ENCODE measurements at regions not wholly inside any gene's neighbourhood (a gene's known extent, or its start where the extent isn't known, plus 50 kb on each side); places are given as distances from the start of the nearest gene placed in this dataset.

GRCh38 chr9:82531795-82532194, 531.1 kb downstream of the RASEF start:
- Histone ChIP-seq H3K27ac (ENCODE audit: low read depth, low read length) (no peak overlapping the region), H3K9ac (ENCODE audit: extremely low read depth, low read length, poor library complexity, severe bottlenecking) (no peak overlapping the region), H3K4me1 (ENCODE audit: control insufficient read depth, insufficient read depth, low read length) (no peaks in the 10 kb centered on the region), H3K4me3 (ENCODE audit: low read length) (no peak overlapping the region), H3K36me3 (ENCODE audit: control insufficient read depth, insufficient read depth, low read length) (no peaks in the 10 kb centered on the region), H3K9me3 (ENCODE audit: control insufficient read depth, low read length) (peaks cover 20% of the 10 kb centered on the region), H3K27me3 (ENCODE audit: control insufficient read depth, insufficient read depth, low read length, poor library complexity, severe bottlenecking) (no peaks in the 10 kb centered on the region)
- H3K36me3 Mint-ChIP-seq (ENCODE audit: low read depth): no peaks in the 10 kb centered on the region
- no peak for DNase-seq
- TF ChIP-seq, protein P1, sequence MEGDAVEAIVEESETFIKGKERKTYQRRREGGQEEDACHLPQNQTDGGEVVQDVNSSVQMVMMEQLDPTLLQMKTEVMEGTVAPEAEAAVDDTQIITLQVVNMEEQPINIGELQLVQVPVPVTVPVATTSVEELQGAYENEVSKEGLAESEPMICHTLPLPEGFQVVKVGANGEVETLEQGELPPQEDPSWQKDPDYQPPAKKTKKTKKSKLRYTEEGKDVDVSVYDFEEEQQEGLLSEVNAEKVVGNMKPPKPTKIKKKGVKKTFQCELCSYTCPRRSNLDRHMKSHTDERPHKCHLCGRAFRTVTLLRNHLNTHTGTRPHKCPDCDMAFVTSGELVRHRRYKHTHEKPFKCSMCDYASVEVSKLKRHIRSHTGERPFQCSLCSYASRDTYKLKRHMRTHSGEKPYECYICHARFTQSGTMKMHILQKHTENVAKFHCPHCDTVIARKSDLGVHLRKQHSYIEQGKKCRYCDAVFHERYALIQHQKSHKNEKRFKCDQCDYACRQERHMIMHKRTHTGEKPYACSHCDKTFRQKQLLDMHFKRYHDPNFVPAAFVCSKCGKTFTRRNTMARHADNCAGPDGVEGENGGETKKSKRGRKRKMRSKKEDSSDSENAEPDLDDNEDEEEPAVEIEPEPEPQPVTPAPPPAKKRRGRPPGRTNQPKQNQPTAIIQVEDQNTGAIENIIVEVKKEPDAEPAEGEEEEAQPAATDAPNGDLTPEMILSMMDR (conservative IDR thresholded peaks at IDR 0.05): no peak
- H3K27ac Mint-ChIP-seq: no peak overlapping the region
- peaks cover 18% of the 10 kb centered on the region for H3K9me3 Mint-ChIP-seq
- H3K4me1 Mint-ChIP-seq: peaks cover 6% of the 10 kb centered on the region
- H3K4me3 Mint-ChIP-seq: no peak overlapping the region
- H3K27me3 Mint-ChIP-seq (ENCODE audit: insufficient read depth): no peaks in the 10 kb centered on the region

- no peaks in the 10 kb centered on the region for H3K27me3 ChIP-seq (ENCODE audit: control insufficient read depth, insufficient read depth, low read length, poor library complexity, severe bottlenecking)
- peaks cover 11% of the 10 kb centered on the region for H3K9me3 ChIP-seq (ENCODE audit: control insufficient read depth, low read length)
- H3K4me1 ChIP-seq (ENCODE audit: control insufficient read depth, insufficient read depth, low read length): no peaks in the 10 kb centered on the region
- 69% methylated on average over 2 of the region's 2 CpGs; no CpG with 5 or more reads in 1 of the 2 experiments for WGBS, 2 experiments (ENCODE audit: insufficient coverage in 1 of 2, insufficient read length in 1 of 2)
- Mint-ChIP-seq H3K27ac (no peak overlapping the region), H3K36me3 (ENCODE audit: low read depth) (no peaks in the 10 kb centered on the region), H3K27me3 (ENCODE audit: insufficient read depth) (no peaks in the 10 kb centered on the region), H3K4me3 (no peak overlapping the region), H3K4me1 (peaks cover 6% of the 10 kb centered on the region), H3K9me3 (peaks cover 10% of the 10 kb centered on the region)
- H3K36me3 ChIP-seq (ENCODE audit: control insufficient read depth, insufficient read depth, low read length): no peaks in the 10 kb centered on the region
- no peak overlapping the region for H3K27ac ChIP-seq (ENCODE audit: low read depth, low read length)
- TF ChIP-seq, protein P1 (conservative IDR thresholded peaks at IDR 0.05): peak; percentile 49
- no peak for DNase-seq
- no peak overlapping the region for H3K4me3 ChIP-seq (ENCODE audit: low read length)
- H3K9ac ChIP-seq (ENCODE audit: extremely low read depth, low read length, poor library complexity, severe bottlenecking): no peak overlapping the region
These were observed 530.3 kb downstream of the RASEF start for GRCh38 chr9:82532504-82533180.

GRCh38 chr9:82535432-82535998, 527.4 kb downstream of the RASEF start:
- Mint-ChIP-seq H3K27ac (no peak overlapping the region), H3K4me1 (peaks cover 6% of the 10 kb centered on the region), H3K27me3 (ENCODE audit: insufficient read depth) (no peaks in the 10 kb centered on the region), H3K9me3 (no peaks in the 10 kb centered on the region), H3K36me3 (ENCODE audit: low read depth) (no peaks in the 10 kb centered on the region), H3K4me3 (no peak overlapping the region)
- Histone ChIP-seq H3K27ac (ENCODE audit: low read depth, low read length) (no peak overlapping the region), H3K9ac (ENCODE audit: extremely low read depth, low read length, poor library complexity, severe bottlenecking) (no peak overlapping the region), H3K36me3 (ENCODE audit: control insufficient read depth, insufficient read depth, low read length) (no peaks in the 10 kb centered on the region), H3K4me3 (ENCODE audit: low read length) (no peak overlapping the region), H3K4me1 (ENCODE audit: control insufficient read depth, insufficient read depth, low read length) (no peaks in the 10 kb centered on the region), H3K27me3 (ENCODE audit: control insufficient read depth, insufficient read depth, low read length, poor library complexity, severe bottlenecking) (no peaks in the 10 kb centered on the region), H3K9me3 (ENCODE audit: control insufficient read depth, low read length) (no peaks in the 10 kb centered on the region)
- 95% methylated on average over 2 of the region's 2 CpGs; no CpG with 5 or more reads in 1 of the 2 experiments for WGBS, 2 experiments (ENCODE audit: insufficient coverage in 1 of 2, insufficient read length in 1 of 2)
- TF ChIP-seq, protein P1 (conservative IDR thresholded peaks at IDR 0.05): no peak
- DNase-seq: no peak
